ENCODE measurements at regions not wholly inside any gene's neighbourhood (a gene's known extent, or its start where the extent isn't known, plus 50 kb on each side); places are given as distances from the start of the nearest gene placed in this dataset.

- no peak for ATAC-seq
- H3K4me3 ChIP-seq (ENCODE audit: low read length), result no peak overlapping the region
- no peaks in the 10 kb centered on the region for H3K27me3 ChIP-seq (ENCODE audit: control insufficient read depth, insufficient read depth)
- H3K4me1 ChIP-seq (ENCODE audit: control insufficient read depth, insufficient read depth, low read length), result no peaks in the 10 kb centered on the region
- no peak overlapping the region for H3K27ac ChIP-seq (ENCODE audit: low read length)
- no peak for DNase-seq
- intact Hi-C loops (cut with DNase I), result no loop called here
- H3K9me3 ChIP-seq (ENCODE audit: control insufficient read depth, low read length), result no peaks in the 10 kb centered on the region
- 86% methylated on average over 4 of the region's 4 CpGs for WGBS
These were observed 800.5 kb downstream of the CBLN2 start for GRCh38 chr18:71743634-71744033.

- Histone ChIP-seq H3K4me1 (ENCODE audit: control insufficient read depth, insufficient read depth, low read length) (no peaks in the 10 kb centered on the region), H3K4me3 (ENCODE audit: low read length) (no peak overlapping the region), H3K27me3 (ENCODE audit: control insufficient read depth, insufficient read depth) (no peaks in the 10 kb centered on the region), H3K27ac (ENCODE audit: low read length) (no peak overlapping the region), H3K9me3 (ENCODE audit: control insufficient read depth, low read length) (no peaks in the 10 kb centered on the region)
- ATAC-seq (no peak), DNase-seq (no peak)
- WGBS, result 83% methylated on average over 2 of the region's 2 CpGs
- intact Hi-C loops (cut with DNase I), result no loop called here
These were observed 814.5 kb downstream of the CBLN2 start for GRCh38 chr18:71729611-71730010.

GRCh38 chr18:71727909-71728308, 816.2 kb downstream of the CBLN2 start:
- Histone ChIP-seq H3K27ac (ENCODE audit: low read length) (no peak overlapping the region), H3K4me3 (ENCODE audit: low read length) (no peak overlapping the region), H3K9me3 (ENCODE audit: control insufficient read depth, low read length) (no peaks in the 10 kb centered on the region), H3K27me3 (ENCODE audit: control insufficient read depth, insufficient read depth) (no peaks in the 10 kb centered on the region), H3K4me1 (ENCODE audit: control insufficient read depth, insufficient read depth, low read length) (no peaks in the 10 kb centered on the region)
- 38% methylated on average over 2 of the region's 2 CpGs for WGBS
- no peak for DNase-seq
- intact Hi-C loops (cut with DNase I), result no loop called here
- no peak for ATAC-seq

GRCh38 chr18:71725256-71725655, 818.9 kb downstream of the CBLN2 start:
- WGBS, result 88% methylated on average over 2 of the region's 2 CpGs
- ATAC-seq, result no peak

GRCh38 chr18:71707985-71708500, 836.1 kb downstream of the CBLN2 start:
- H3K4me1 ChIP-seq (ENCODE audit: control insufficient read depth, insufficient read depth, low read length), result no peaks in the 10 kb centered on the region

More at GRCh38 chr18:71725256-71725655, 818.9 kb downstream of the CBLN2 start:
- no peaks in the 10 kb centered on the region for H3K27me3 ChIP-seq (ENCODE audit: control insufficient read depth, insufficient read depth)
- H3K4me3 ChIP-seq (ENCODE audit: low read length), result no peak overlapping the region
- no peak for DNase-seq
- H3K4me1 ChIP-seq (ENCODE audit: control insufficient read depth, insufficient read depth, low read length), result no peaks in the 10 kb centered on the region
- no peaks in the 10 kb centered on the region for H3K9me3 ChIP-seq (ENCODE audit: control insufficient read depth, low read length)
- no peak overlapping the region for H3K27ac ChIP-seq (ENCODE audit: low read length)
- intact Hi-C loops (cut with DNase I), result no loop called here

GRCh38 chr18:71707400-71707799, 836.7 kb downstream of the CBLN2 start:
- WGBS, result 40% methylated on average over 1 of the region's 1 CpG
- intact Hi-C loops (cut with DNase I), result no loop called here
- Histone ChIP-seq H3K4me3 (ENCODE audit: low read length) (no peak overlapping the region), H3K27me3 (ENCODE audit: control insufficient read depth, insufficient read depth) (no peaks in the 10 kb centered on the region), H3K4me1 (ENCODE audit: control insufficient read depth, insufficient read depth, low read length) (no peaks in the 10 kb centered on the region), H3K9me3 (ENCODE audit: control insufficient read depth, low read length) (no peaks in the 10 kb centered on the region), H3K27ac (ENCODE audit: low read length) (no peak overlapping the region)
- DNase-seq, result no peak
- no peak for ATAC-seq

More at GRCh38 chr18:71707985-71708500, 836.1 kb downstream of the CBLN2 start:
- 67% methylated on average over 1 of the region's 1 CpG for WGBS
- ATAC-seq, result no peak
- H3K4me3 ChIP-seq (ENCODE audit: low read length), result no peak overlapping the region
- intact Hi-C loops (cut with DNase I), result no loop called here
- no peak overlapping the region for H3K27ac ChIP-seq (ENCODE audit: low read length)
- no peaks in the 10 kb centered on the region for H3K27me3 ChIP-seq (ENCODE audit: control insufficient read depth, insufficient read depth)
- H3K9me3 ChIP-seq (ENCODE audit: control insufficient read depth, low read length), result no peaks in the 10 kb centered on the region
- no peak for DNase-seq

GRCh38 chr18:71689416-71690160, 854.6 kb downstream of the CBLN2 start:
- intact Hi-C loops (cut with DNase I), result no loop called here
- DNase-seq (no peak), ATAC-seq (no peak)
- 67% methylated on average over 2 of the region's 2 CpGs for WGBS
- Histone ChIP-seq H3K27me3 (ENCODE audit: control insufficient read depth, insufficient read depth) (no peaks in the 10 kb centered on the region), H3K9me3 (ENCODE audit: control insufficient read depth, low read length) (no peaks in the 10 kb centered on the region), H3K27ac (ENCODE audit: low read length) (no peak overlapping the region), H3K4me3 (ENCODE audit: low read length) (no peak overlapping the region), H3K4me1 (ENCODE audit: control insufficient read depth, insufficient read depth, low read length) (no peaks in the 10 kb centered on the region)

- no peak for DNase-seq
- WGBS, result 84% methylated on average over 5 of the region's 5 CpGs
- Histone ChIP-seq H3K4me1 (ENCODE audit: control insufficient read depth, insufficient read depth, low read length) (no peaks in the 10 kb centered on the region), H3K27me3 (ENCODE audit: control insufficient read depth, insufficient read depth) (no peaks in the 10 kb centered on the region), H3K9me3 (ENCODE audit: control insufficient read depth, low read length) (no peaks in the 10 kb centered on the region), H3K27ac (ENCODE audit: low read length) (no peak overlapping the region), H3K4me3 (ENCODE audit: low read length) (no peak overlapping the region)
- ATAC-seq, result no peak
- intact Hi-C loops (cut with DNase I), result no loop called here
These were observed 861.6 kb downstream of the CBLN2 start for GRCh38 chr18:71682591-71682990.

GRCh38 chr18:71678144-71678543, 866.0 kb downstream of the CBLN2 start:
- no peaks in the 10 kb centered on the region for H3K9me3 ChIP-seq (ENCODE audit: control insufficient read depth, low read length)
- WGBS, result 82% methylated on average over 2 of the region's 2 CpGs
- H3K27me3 ChIP-seq (ENCODE audit: control insufficient read depth, insufficient read depth), result no peaks in the 10 kb centered on the region
- no peak for ATAC-seq
- H3K4me3 ChIP-seq (ENCODE audit: low read length), result no peak overlapping the region
- no peaks in the 10 kb centered on the region for H3K4me1 ChIP-seq (ENCODE audit: control insufficient read depth, insufficient read depth, low read length)
- intact Hi-C loops (cut with DNase I), result no loop called here
- H3K27ac ChIP-seq (ENCODE audit: low read length), result no peak overlapping the region
- no peak for DNase-seq

- Histone ChIP-seq H3K4me3 (ENCODE audit: low read length) (no peak overlapping the region), H3K9me3 (ENCODE audit: control insufficient read depth, low read length) (no peaks in the 10 kb centered on the region), H3K27ac (ENCODE audit: low read length) (no peak overlapping the region), H3K4me1 (ENCODE audit: control insufficient read depth, insufficient read depth, low read length) (no peaks in the 10 kb centered on the region), H3K27me3 (ENCODE audit: control insufficient read depth, insufficient read depth) (no peaks in the 10 kb centered on the region)
- DNase-seq (no peak), ATAC-seq (no peak)
- intact Hi-C loops (cut with DNase I), result no loop called here
- 90% methylated on average over 10 of the region's 10 CpGs for WGBS
These were observed 870.2 kb downstream of the CBLN2 start for GRCh38 chr18:71673954-71674353.

- Histone ChIP-seq H3K9me3 (ENCODE audit: control insufficient read depth, low read length) (no peaks in the 10 kb centered on the region), H3K27ac (ENCODE audit: low read length) (no peak overlapping the region), H3K27me3 (ENCODE audit: control insufficient read depth, insufficient read depth) (no peaks in the 10 kb centered on the region), H3K4me3 (ENCODE audit: low read length) (no peak overlapping the region), H3K4me1 (ENCODE audit: control insufficient read depth, insufficient read depth, low read length) (no peaks in the 10 kb centered on the region)
- 83% methylated on average over 5 of the region's 5 CpGs for WGBS
- intact Hi-C loops (cut with DNase I), result no loop called here
- DNase-seq (no peak), ATAC-seq (no peak)
These were observed 870.6 kb downstream of the CBLN2 start for GRCh38 chr18:71673498-71673897.

GRCh38 chr18:71666481-71666880, 877.7 kb downstream of the CBLN2 start:
- intact Hi-C loops (cut with DNase I), result no loop called here

More at GRCh38 chr18:71666481-71666880, 877.7 kb downstream of the CBLN2 start:
- 85% methylated on average over 2 of the region's 2 CpGs for WGBS
- ATAC-seq (no peak), DNase-seq (no peak)
- Histone ChIP-seq H3K27me3 (ENCODE audit: control insufficient read depth, insufficient read depth) (no peaks in the 10 kb centered on the region), H3K4me3 (ENCODE audit: low read length) (no peak overlapping the region), H3K9me3 (ENCODE audit: control insufficient read depth, low read length) (no peaks in the 10 kb centered on the region), H3K27ac (ENCODE audit: low read length) (no peak overlapping the region), H3K4me1 (ENCODE audit: control insufficient read depth, insufficient read depth, low read length) (no peaks in the 10 kb centered on the region)

Data from right cardiac atrium (tissue), 5 donors.